UCSD-AML1 (cell line): ENCODE measurements at regions not wholly inside any gene's neighbourhood (a gene's known extent, or its start where the extent isn't known, plus 50 kb on each side); places are given as distances from the start of the nearest gene placed in this dataset.

ENCODE experiments used
- DNase-seq: peaks from one replicate; lab custom pipeline; 2025; ENCODE audit not compliant: unreplicated experiment; lab: John Stamatoyannopoulos, UW

- no peak for DNase-seq
These were observed 866.6 kb downstream of the BRD1 start for GRCh38 chr22:48960980-48961660.

- no peak for DNase-seq
These were observed 867.1 kb downstream of the BRD1 start for GRCh38 chr22:48960576-48960975.

GRCh38 chr22:48959496-48959895 is 868.2 kb downstream of the BRD1 start:
- no peak for DNase-seq

GRCh38 chr22:48957987-48958321 is 869.7 kb downstream of the BRD1 start:
- no peak for DNase-seq

GRCh38 chr22:48957311-48957986 is 870.2 kb downstream of the BRD1 start:
- DNase-seq = no peak

GRCh38 chr22:48955351-48956311 is 872.0 kb downstream of the BRD1 start:
- DNase-seq = no peak

- no peak for DNase-seq
These were observed 872.8 kb downstream of the BRD1 start for GRCh38 chr22:48954781-48955311.

GRCh38 chr22:48953830-48954229 is 873.8 kb downstream of the BRD1 start:
- no peak for DNase-seq

- no peak for DNase-seq
These were observed 874.5 kb downstream of the BRD1 start for GRCh38 chr22:48953103-48953720.

- DNase-seq = no peak
These were observed 875.2 kb downstream of the BRD1 start for GRCh38 chr22:48952256-48953102.

- no peak for DNase-seq
These were observed 875.8 kb downstream of the BRD1 start for GRCh38 chr22:48951836-48952235.

GRCh38 chr22:48950151-48950915 is 877.3 kb downstream of the BRD1 start:
- DNase-seq = no peak

- DNase-seq = no peak
These were observed 878.1 kb downstream of the BRD1 start for GRCh38 chr22:48949375-48950149.

GRCh38 chr22:48948575-48949170 is 879.0 kb downstream of the BRD1 start:
- no peak for DNase-seq

- DNase-seq = no peak
These were observed 880.0 kb downstream of the BRD1 start for GRCh38 chr22:48947636-48948035.

- no peak for DNase-seq
These were observed 881.8 kb downstream of the BRD1 start for GRCh38 chr22:48945621-48946458.
